Kidney glomerular epithelial cell (primary cell): ENCODE measurements at regions not wholly inside any gene's neighbourhood (a gene's known extent, or its start where the extent isn't known, plus 50 kb on each side); places are given as distances from the start of the nearest gene placed in this dataset.
"Not testable (repeated sequence)": the region's sequence is repeated elsewhere in the genome, so short reads cannot be mapped to it uniquely, and the experiment has no call there.

ENCODE experiments used
- DNase-seq: peaks from one replicate; lab custom pipeline; 2025; lab: John Stamatoyannopoulos, UW

DNA sequence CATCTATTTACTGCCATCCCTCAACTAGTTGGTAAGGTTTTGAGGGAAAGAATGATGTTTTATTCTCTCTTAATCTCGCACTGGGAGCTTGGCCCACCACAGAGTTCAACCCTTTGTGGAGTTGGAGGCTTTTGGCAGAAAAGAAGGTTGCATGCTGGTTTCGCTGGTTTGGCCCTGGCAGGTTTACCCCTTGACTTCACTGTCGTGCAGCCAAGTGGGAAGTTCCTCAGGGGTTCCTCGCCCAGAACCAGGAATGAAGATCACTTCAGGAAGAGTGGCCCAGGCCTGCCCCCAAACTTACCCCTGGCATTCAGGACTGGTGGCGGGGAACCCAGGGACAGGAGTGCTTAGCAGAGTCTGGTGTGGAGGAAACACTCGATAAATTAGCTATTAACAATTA lies 103.1 kb upstream of the LYZL2 start:
- DNase-seq, result no peak

DNA sequence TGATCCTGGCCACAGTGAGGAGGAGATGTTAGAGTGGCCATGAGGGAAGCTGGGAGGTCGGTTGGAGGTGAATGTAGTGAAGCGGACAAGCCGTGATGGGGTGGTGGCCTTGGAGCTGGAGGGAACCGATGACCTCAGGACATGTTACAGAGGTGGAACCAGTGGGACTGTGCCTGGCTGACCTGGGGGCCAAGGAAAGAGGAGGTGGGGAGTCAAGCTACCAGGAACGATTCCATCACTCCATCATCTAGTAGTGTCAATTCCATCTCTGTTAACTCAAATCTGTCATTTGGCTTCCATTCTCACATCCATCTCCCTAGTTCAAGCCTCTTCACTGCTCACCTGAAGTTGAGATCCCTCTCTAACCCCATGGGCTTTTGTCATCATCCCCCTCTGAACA lies 102.4 kb upstream of the LYZL2 start:
- DNase-seq, result no peak

- DNase-seq, result no peak
Observed at GRCh38 chr10:30730306-30730705, 100.8 kb upstream of the LYZL2 start.

DNA sequence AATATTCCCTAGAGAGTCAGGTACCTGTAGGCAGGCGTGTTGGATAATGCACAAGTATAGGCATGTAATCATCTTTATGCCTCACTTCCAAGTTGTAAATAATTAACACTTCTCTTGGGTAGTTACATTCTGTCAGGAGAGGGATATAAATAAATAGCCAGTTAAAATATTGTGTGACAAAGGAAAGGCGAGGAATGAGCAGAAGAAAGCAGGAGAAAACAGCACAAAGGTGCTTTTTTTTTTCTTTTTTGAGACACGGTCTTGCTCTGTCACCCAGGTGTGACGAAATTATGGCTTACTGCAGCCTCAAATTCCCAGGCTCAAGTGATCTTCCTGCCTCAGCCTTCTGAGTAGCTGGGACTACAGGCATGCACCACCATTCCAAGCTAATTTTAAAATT lies 99.2 kb upstream of the LYZL2 start:
- peak; percentile 15 for DNase-seq

- DNase-seq, result no peak
Observed at GRCh38 chr10:30728127-30728526, 98.6 kb upstream of the LYZL2 start.

DNA sequence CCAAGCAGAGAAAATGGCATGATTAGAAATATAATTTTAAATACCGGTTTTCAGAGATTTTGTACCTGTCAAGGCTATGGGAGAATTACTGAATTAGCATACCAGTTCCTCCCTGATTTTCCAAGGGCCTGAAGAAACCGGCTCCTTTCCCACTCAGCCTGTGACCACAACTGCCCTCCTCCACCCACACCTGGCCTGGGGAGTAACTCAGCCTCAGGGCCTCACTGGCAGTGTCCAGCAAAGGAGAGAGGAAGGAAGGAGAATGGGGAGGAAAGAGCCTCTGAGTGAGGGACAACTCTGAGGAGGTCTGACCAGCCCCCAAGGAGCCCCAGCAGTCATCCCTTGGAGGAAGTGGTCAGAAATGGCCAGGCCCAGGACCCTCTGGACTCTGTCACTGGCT lies 98.0 kb upstream of the LYZL2 start:
- no peak for DNase-seq

DNA sequence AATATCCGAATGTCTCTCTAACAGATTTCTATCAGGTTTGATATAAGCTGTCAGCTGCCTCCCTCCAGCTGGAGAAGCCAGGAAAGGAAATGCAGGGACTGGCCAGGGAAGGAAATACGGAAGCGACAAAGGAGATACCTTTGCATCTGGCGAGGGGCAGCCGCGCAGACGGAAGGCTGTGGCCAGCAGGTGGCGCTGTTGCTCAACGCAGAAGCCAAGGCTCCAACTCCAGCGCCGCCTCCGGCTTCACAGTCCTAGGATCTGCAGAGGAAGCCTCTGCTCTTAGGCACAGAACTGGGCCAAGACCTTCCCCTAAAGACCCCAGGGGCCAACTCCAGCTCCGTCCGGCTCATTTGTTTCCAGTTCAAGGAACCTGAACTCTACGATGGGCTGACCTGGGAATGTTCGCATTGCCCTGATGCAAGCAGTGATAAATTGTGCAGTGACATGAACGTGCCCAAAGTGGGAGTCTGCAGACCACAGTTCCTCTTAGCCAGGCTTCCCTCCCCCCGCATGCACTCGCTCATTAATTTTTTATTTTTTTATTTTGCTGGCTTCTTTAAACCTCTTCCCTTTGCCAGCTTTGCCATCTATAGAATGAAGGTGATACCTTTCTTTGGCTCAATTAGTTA lies 97.3 kb upstream of the LYZL2 start:
- peak; percentile 37 for DNase-seq

- DNase-seq, result no peak
Observed at GRCh38 chr10:30725661-30726060, 96.1 kb upstream of the LYZL2 start.

DNA sequence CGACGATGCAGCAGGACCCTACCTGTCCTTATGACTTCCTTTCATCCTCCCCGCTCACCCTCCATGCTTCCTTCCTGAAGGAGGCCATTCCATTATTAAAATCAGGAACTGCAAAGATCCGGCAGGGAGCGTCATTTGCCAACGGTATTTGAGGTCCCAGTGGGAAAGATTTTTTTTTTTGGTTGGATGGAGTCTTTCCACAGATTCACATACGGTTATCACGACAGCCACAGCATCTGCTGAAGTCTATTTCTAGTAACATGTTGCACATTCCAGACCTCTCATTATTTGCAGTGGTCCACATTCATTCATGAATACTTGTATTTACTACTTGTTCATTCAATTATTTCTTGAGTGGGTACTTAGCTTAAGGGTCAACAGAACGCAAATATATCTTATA lies 94.7 kb upstream of the LYZL2 start:
- no peak for DNase-seq

DNA sequence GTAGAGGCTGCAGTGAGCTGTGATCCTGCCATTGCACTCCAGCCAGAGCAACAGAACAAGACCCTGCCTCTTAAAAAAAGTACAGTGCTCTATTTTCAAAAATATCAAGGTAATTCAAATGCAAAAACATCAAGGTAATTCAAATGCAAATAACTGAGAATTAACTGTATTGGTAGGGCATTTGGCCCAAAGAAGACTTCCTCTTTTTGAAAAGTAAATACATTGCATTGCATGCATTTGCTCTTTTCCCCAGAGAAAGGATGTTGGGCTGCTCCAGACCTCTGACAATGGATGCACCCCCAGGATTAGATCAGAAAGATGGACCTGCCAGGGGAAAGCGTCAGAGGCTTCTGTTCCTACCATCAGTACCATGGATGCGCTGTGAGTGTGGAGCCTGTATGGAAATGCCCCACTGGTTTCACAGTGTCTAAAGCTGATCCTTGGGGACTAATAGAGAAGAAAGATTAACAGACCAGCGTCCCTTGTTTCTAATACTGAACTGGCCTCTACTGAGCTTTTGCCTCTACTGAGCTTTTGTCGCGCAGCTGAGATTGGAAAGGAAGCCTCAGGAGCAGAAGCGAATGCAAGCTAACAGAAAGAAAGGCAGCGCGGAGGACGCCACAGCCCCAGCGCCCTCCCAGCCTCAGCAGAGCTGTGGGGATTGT lies 93.5 kb upstream of the LYZL2 start:
- DNase-seq, result no peak

DNA sequence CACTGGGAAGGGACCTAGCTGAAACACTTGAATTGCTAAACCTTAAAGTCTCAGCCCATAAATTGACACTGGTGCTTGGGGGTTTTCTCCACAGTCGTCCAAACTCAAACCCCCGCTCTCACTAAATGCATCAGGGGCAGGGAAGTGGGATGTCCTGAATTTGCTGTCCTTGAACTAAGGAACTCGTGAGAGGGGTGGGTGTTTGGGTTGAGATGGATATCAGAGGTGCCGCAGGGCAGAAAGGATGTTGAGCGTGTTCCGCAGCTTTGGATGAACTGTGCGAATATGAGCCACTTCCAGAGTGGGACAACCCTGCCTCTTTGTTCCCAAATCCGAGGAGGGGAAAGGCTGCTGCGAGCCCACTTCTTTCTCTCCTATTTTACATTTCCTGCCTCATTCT lies 90.3 kb upstream of the LYZL2 start:
- no peak for DNase-seq

GRCh38 chr10:30709700-30710358 lies 80.3 kb upstream of the LYZL2 start:
- no peak for DNase-seq

- no peak for DNase-seq
Observed at GRCh38 chr10:30709229-30709628, 79.7 kb upstream of the LYZL2 start.

DNA sequence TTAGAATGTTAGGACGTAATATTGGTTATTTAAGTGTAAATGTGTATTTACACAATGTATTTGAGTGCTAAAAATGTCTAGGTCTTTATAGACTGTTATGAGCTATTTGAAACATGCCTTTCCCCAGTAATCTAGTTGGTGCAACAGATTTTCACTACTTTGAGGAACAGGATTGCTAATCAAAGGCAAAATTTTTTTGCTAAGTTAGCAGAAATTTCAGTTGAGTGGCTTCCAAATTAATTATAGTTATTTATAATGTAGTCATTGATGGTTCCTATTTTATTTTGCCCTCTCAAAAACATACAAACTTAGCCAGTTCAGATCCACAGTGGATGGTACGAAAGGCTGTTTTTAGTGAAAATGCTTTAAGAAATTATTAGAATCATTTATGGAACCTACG lies 78.7 kb upstream of the LYZL2 start:
- no peak for DNase-seq

DNA sequence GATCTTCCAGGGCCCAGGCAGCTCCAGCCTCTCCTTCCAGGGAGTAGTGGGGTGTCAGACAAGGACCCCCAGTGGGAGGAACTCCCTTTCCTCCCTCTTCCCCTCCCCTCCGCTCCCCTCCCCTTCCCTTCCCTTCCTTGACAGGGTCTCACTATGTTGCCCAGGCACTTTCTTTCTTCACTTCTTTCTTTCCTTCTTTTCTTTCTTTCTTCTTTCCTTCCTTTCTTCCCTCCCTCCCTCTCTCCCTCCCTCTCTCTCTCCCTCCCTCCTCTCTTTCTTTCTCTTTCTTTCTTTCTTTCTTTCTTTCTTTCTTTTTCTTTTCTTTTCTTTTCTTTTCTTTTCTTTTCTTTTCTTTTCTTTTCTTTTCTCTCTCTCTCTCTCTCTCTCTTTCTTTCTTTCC lies 76.6 kb upstream of the LYZL2 start:
- not testable (repeated sequence) for DNase-seq

- DNase-seq, result no peak
Observed at GRCh38 chr10:30705625-30706149, 76.1 kb upstream of the LYZL2 start.

DNA sequence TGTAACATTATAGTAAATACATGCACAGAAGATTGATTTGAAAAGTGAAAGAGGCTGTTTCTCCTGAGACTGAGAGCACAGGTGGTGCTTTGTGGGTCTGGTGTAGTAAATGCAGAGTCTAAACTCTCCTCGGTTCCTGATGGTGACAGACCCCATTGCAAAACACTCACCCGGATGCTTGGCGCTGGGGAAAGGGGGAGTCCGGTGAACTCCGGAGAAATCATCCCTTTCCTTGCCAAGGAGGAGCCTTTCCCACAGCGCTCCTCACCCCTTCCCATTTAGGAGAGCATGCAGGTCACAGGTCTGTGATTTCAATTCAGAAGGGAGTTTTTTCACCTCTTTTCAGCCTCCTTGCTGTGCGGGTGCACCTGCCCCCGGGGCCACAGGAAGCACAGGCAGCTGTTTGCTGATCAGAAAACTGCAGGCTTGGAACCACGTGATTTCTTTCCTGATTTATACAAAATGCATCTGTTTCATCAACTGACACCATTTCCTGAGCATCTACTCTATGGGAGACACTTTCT lies 75.6 kb upstream of the LYZL2 start:
- DNase-seq, result no peak

GRCh38 chr10:30704601-30705100 lies 75.1 kb upstream of the LYZL2 start:
- not testable (repeated sequence) for DNase-seq

GRCh38 chr10:30704026-30704600 lies 74.6 kb upstream of the LYZL2 start:
- DNase-seq, result no peak

GRCh38 chr10:30703446-30703845 lies 73.9 kb upstream of the LYZL2 start:
- DNase-seq, result not testable (repeated sequence)

- no peak for DNase-seq
Observed at GRCh38 chr10:30702860-30703259, 73.3 kb upstream of the LYZL2 start.

DNA sequence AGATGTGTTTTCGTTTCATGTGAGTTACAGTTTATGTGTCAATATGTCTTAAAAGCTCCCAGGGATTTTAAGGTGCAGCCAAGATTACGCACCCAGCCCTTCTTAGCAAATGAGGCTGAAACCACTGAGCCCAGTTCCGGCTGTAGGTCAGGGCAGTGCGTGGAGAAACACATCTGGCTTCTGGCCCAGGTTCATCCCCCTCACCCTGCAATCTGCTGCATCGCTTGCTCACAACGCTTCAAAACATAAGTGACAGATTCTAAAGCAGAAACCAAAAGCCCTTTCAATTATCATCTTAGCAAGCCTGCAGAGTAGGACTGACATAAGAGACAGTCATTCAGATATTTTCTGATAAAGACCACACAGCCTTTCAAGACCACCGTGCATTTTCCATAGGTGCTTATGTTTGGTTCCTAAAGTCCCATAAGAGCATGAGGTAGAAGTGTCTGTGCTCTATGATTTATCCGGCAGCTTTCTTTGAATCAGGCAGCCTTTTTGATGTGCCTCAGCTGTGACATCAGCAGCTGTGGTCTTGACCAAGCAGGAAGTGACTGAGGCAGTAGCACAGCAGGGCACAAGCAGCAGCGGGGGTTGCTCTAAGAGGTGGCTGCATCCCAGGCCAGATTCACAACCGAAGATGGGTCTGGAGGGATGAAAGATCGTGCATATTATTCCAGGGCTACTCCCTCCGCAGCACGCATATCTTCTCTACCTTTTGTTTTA lies 72.1 kb upstream of the LYZL2 start:
- peak; percentile 9 for DNase-seq
